ENCODE measurements at regions not wholly inside any gene's neighbourhood (a gene's known extent, or its start where the extent isn't known, plus 50 kb on each side); places are given as distances from the start of the nearest gene placed in this dataset.

DNA sequence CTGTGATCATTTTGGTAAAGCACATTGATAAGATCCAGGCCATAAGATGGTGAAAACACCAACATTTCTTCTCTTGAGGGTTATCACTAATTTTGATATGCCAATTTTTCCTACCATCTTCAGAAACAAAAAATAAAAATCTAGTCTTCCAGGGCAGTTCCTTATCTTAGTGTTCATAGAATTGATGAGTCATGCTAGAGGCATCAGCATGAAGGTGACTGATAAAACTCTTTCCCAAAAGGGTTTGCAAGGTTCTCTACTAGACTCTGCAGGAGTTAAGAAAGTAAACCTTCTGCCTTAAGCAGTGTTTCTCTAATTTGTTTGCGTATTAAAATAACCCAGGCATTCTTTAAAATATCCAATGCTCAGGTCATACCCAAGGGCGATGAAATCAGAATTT, 483.1 kb upstream of the CNTNAP2 start:
- Histone ChIP-seq H3K4me2 (ENCODE audit: control insufficient read depth, insufficient read depth) (no peak overlapping the region), H3K4me1 (ENCODE audit: control insufficient read depth, insufficient read depth, low read length) (no peaks in the 10 kb centered on the region), H3K27me3 (replicated peaks in 1 of 2; ENCODE audit: control insufficient read depth in 2 of 2, insufficient read depth in 2 of 2, low read length in 1 of 2) (no peaks in the 10 kb centered on the region), H3K79me2 (ENCODE audit: control insufficient read depth, insufficient read depth, low read length) (no peaks in the 10 kb centered on the region), H4K20me1 (ENCODE audit: control insufficient read depth, insufficient read depth) (no peaks in the 10 kb centered on the region), H3K9me3 (replicated peaks; ENCODE audit: control insufficient read depth, insufficient read depth, low read length) (no peaks in the 10 kb centered on the region), H3K9ac (ENCODE audit: control insufficient read depth, insufficient read depth, low read length) (no peak overlapping the region), H3K4me3 (no peak overlapping the region), H3K36me3 (ENCODE audit: control insufficient read depth in 2 of 2, insufficient read depth in 2 of 2, low read length in 1 of 2) (no peaks in the 10 kb centered on the region), H2AFZ (ENCODE audit: control insufficient read depth, low read depth, low read length) (no peak overlapping the region), H3K27ac (ENCODE audit: control insufficient read depth, insufficient read depth) (no peak overlapping the region)
- DNase-seq (ENCODE audit: low read depth, low spot score) (no peak), FAIRE-seq (no peak), ATAC-seq (no peak)
- ChIA-PET POLR2A (no interaction called here), CTCF (no interaction called here), SMC1A (ENCODE audit: uncharacterized antibody, unreplicated experiment) (no interaction called here), RAD21 (ENCODE audit: unreplicated experiment) (no interaction called here)
- BruUV-seq (replicated peaks) = no TSS peak
- 24% methylated on average over 2 of the region's 2 CpGs for WGBS (ENCODE audit: insufficient coverage, insufficient replicate concordance, low lambda C conversion rate, missing lambda C conversion rate)
- TF ChIP-seq, protein P1, sequence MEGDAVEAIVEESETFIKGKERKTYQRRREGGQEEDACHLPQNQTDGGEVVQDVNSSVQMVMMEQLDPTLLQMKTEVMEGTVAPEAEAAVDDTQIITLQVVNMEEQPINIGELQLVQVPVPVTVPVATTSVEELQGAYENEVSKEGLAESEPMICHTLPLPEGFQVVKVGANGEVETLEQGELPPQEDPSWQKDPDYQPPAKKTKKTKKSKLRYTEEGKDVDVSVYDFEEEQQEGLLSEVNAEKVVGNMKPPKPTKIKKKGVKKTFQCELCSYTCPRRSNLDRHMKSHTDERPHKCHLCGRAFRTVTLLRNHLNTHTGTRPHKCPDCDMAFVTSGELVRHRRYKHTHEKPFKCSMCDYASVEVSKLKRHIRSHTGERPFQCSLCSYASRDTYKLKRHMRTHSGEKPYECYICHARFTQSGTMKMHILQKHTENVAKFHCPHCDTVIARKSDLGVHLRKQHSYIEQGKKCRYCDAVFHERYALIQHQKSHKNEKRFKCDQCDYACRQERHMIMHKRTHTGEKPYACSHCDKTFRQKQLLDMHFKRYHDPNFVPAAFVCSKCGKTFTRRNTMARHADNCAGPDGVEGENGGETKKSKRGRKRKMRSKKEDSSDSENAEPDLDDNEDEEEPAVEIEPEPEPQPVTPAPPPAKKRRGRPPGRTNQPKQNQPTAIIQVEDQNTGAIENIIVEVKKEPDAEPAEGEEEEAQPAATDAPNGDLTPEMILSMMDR (IDR thresholded peaks at IDR 0.05 in 2 of 3, conservative IDR thresholded peaks at IDR 0.05 in 1 of 3; ENCODE audit: control insufficient read depth in 2 of 3, extremely low read depth in 1 of 3, insufficient read depth in 1 of 3, low read depth in 3 of 3, low read length in 3 of 3) = no peak
- TF ChIP-seq KLF5 (IDR thresholded peaks at IDR 0.05; ENCODE audit: partially characterized antibody) = no peak
- no peak for TF ChIP-seq ATF7 (IDR thresholded peaks at IDR 0.05; ENCODE audit: low read depth)
- TF ChIP-seq, protein P2, sequence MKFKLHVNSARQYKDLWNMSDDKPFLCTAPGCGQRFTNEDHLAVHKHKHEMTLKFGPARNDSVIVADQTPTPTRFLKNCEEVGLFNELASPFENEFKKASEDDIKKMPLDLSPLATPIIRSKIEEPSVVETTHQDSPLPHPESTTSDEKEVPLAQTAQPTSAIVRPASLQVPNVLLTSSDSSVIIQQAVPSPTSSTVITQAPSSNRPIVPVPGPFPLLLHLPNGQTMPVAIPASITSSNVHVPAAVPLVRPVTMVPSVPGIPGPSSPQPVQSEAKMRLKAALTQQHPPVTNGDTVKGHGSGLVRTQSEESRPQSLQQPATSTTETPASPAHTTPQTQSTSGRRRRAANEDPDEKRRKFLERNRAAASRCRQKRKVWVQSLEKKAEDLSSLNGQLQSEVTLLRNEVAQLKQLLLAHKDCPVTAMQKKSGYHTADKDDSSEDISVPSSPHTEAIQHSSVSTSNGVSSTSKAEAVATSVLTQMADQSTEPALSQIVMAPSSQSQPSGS (IDR thresholded peaks at IDR 0.05; ENCODE audit: low read length) = no peak
- no peak for TF ChIP-seq RBBP5 (conservative IDR thresholded peaks at IDR 0.05)
- no peak for TF ChIP-seq POLR2A (IDR thresholded peaks at IDR 0.05; ENCODE audit: low read depth, low read length)
- TF ChIP-seq, protein P3, sequence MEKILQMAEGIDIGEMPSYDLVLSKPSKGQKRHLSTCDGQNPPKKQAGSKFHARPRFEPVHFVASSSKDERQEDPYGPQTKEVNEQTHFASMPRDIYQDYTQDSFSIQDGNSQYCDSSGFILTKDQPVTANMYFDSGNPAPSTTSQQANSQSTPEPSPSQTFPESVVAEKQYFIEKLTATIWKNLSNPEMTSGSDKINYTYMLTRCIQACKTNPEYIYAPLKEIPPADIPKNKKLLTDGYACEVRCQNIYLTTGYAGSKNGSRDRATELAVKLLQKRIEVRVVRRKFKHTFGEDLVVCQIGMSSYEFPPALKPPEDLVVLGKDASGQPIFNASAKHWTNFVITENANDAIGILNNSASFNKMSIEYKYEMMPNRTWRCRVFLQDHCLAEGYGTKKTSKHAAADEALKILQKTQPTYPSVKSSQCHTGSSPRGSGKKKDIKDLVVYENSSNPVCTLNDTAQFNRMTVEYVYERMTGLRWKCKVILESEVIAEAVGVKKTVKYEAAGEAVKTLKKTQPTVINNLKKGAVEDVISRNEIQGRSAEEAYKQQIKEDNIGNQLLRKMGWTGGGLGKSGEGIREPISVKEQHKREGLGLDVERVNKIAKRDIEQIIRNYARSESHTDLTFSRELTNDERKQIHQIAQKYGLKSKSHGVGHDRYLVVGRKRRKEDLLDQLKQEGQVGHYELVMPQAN (conservative IDR thresholded peaks at IDR 0.05) = no peak
- TF ChIP-seq MYC (IDR thresholded peaks at IDR 0.05; ENCODE audit: insufficient read depth, insufficient read length, insufficient replicate concordance, low read length, severe bottlenecking) = no peak
- TF ChIP-seq HDAC2 (IDR thresholded peaks at IDR 0.05) = no peak
- intact Hi-C loops (cut with micrococcal nuclease; ENCODE audit: unreplicated experiment) = loop anchor here (10.0 kb wide), 1 partner anchor 599 kb away; no protein-coding TSS in a partner anchor
- in situ Hi-C loops (cut with MboI) = no loop called here
